ENCODE measurements at regions not wholly inside any gene's neighbourhood (a gene's known extent, or its start where the extent isn't known, plus 50 kb on each side); places are given as distances from the start of the nearest gene placed in this dataset.
"Not testable (repeated sequence)": the region's sequence is repeated elsewhere in the genome, so short reads cannot be mapped to it uniquely, and the experiment has no call there.

DNA sequence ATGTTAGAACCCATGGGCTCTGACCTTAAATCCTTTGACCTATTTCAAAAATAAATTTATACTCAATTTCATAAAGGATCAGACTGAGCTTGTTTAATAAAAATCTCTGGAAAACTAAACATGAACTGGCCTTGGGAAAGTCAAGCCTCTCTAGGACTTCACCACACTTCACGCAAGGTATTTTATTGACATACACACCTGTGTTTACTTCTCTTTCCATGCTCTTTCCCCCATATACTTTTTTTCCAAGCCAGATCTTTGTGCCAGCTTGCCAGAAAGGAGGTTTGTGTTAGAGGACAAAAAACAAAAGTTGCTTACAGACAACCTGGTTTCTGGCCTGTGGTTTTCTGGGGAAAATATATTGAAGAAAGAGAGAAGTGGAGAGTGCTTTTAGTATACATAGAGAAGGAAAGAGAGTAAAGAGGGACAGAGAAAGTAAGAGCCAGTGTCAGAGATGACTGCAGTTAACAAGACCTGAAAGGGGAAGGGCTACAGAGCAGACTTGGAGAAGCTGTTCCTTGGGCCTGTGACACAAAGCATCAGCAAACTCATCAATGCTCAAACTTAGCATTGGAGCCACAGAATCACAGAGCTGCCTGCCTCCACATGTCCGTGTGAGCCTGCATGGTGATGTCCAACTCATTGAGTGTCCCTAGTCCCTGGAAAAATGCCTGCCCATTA lies 77.3 kb upstream of the TMTC2 start:
- ATAC-seq (ENCODE audit: low read depth) (no peak), DNase-seq (ENCODE audit: low spot score) (no peak)
- H3K27me3 ChIP-seq (ENCODE audit: insufficient read depth, poor library complexity, severe bottlenecking), result no peaks in the 10 kb centered on the region
- no peak for TF ChIP-seq CTCF (IDR thresholded peaks at IDR 0.05; ENCODE audit: poor library complexity, severe bottlenecking)
- H3K36me3 ChIP-seq (ENCODE audit: low read depth), result no peaks in the 10 kb centered on the region
- H3K4me1 ChIP-seq (ENCODE audit: insufficient read depth, poor library complexity, severe bottlenecking), result no peaks in the 10 kb centered on the region
- H3K27ac ChIP-seq (ENCODE audit: poor library complexity, severe bottlenecking), result no peak overlapping the region
- no peaks in the 10 kb centered on the region for H3K9me3 ChIP-seq (ENCODE audit: severe bottlenecking)
- H3K4me3 ChIP-seq (ENCODE audit: severe bottlenecking), result no peak overlapping the region

DNA sequence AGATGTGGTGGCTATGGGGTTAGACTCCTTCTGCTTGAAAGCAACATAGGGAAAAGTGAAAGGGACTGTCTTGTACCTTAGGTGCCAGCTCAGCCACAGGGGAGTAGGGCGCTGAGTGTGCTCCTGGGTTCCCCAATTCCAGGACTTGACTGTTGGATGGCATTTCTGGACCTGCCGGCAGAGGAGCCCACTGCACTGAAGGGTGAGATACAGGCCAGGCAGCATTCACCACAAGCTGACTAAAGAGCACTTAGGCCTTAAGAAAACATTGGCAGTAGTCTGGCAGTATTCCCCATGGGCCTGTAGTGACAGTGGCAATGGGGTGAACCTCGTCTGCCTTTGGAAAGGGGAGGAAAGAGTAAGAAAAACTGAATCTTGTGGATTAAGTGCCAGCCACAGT lies 67.1 kb upstream of the TMTC2 start:
- H3K9me3 ChIP-seq (ENCODE audit: severe bottlenecking), result no peaks in the 10 kb centered on the region
- no peaks in the 10 kb centered on the region for H3K4me1 ChIP-seq (ENCODE audit: insufficient read depth, poor library complexity, severe bottlenecking)
- no peak overlapping the region for H3K27ac ChIP-seq (ENCODE audit: poor library complexity, severe bottlenecking)
- no peak for TF ChIP-seq CTCF (IDR thresholded peaks at IDR 0.05; ENCODE audit: poor library complexity, severe bottlenecking)
- no peaks in the 10 kb centered on the region for H3K36me3 ChIP-seq (ENCODE audit: low read depth)
- no peak for ATAC-seq (ENCODE audit: low read depth)
- H3K27me3 ChIP-seq (ENCODE audit: insufficient read depth, poor library complexity, severe bottlenecking), result no peaks in the 10 kb centered on the region
- DNase-seq (ENCODE audit: low spot score), result no peak
- no peak overlapping the region for H3K4me3 ChIP-seq (ENCODE audit: severe bottlenecking)

DNA sequence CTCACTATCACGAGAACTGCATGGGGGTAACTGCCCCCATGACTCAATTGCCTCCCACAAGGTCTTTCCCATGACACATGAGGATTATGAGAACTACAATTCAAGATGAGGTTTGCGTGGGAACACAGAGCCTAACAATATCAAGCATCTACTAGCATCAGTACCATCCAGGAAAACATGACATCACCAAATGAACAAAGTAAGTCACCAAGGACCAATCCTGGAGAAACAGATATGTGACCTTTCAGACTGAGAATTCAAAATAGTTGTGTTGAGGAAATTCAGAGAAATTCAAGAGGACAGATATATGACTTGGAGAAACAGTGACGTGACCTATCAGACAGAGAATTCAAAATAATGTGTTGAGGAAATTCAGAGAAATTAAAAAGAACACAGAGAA lies 65.8 kb upstream of the TMTC2 start:
- H3K27ac ChIP-seq (ENCODE audit: poor library complexity, severe bottlenecking), result no peak overlapping the region
- no peaks in the 10 kb centered on the region for H3K4me1 ChIP-seq (ENCODE audit: insufficient read depth, poor library complexity, severe bottlenecking)
- no peak for ATAC-seq (ENCODE audit: low read depth)
- no peaks in the 10 kb centered on the region for H3K9me3 ChIP-seq (ENCODE audit: severe bottlenecking)
- H3K4me3 ChIP-seq (ENCODE audit: severe bottlenecking), result no peak overlapping the region
- no peak for TF ChIP-seq CTCF (IDR thresholded peaks at IDR 0.05; ENCODE audit: poor library complexity, severe bottlenecking)
- no peak for DNase-seq (ENCODE audit: low spot score)
- H3K36me3 ChIP-seq (ENCODE audit: low read depth), result no peaks in the 10 kb centered on the region
- H3K27me3 ChIP-seq (ENCODE audit: insufficient read depth, poor library complexity, severe bottlenecking), result no peaks in the 10 kb centered on the region

GRCh38 chr12:82625523-82625922 lies 61.2 kb upstream of the TMTC2 start:
- ATAC-seq (ENCODE audit: low read depth), result no peak
- no peaks in the 10 kb centered on the region for H3K9me3 ChIP-seq (ENCODE audit: severe bottlenecking)
- no peaks in the 10 kb centered on the region for H3K27me3 ChIP-seq (ENCODE audit: insufficient read depth, poor library complexity, severe bottlenecking)
- no peak for DNase-seq (ENCODE audit: low spot score)
- no peak overlapping the region for H3K4me3 ChIP-seq (ENCODE audit: severe bottlenecking)
- no peaks in the 10 kb centered on the region for H3K4me1 ChIP-seq (ENCODE audit: insufficient read depth, poor library complexity, severe bottlenecking)
- H3K36me3 ChIP-seq (ENCODE audit: low read depth), result no peaks in the 10 kb centered on the region
- H3K27ac ChIP-seq (ENCODE audit: poor library complexity, severe bottlenecking), result no peak overlapping the region
- TF ChIP-seq CTCF (IDR thresholded peaks at IDR 0.05; ENCODE audit: poor library complexity, severe bottlenecking), result no peak

- no peaks in the 10 kb centered on the region for H3K4me1 ChIP-seq (ENCODE audit: insufficient read depth, poor library complexity, severe bottlenecking)
- no peaks in the 10 kb centered on the region for H3K27me3 ChIP-seq (ENCODE audit: insufficient read depth, poor library complexity, severe bottlenecking)
- ATAC-seq (ENCODE audit: low read depth) (peak; percentile 66; the same call in 2 of the 3 replicates), DNase-seq (ENCODE audit: low spot score) (no peak)
- no peak overlapping the region for H3K4me3 ChIP-seq (ENCODE audit: severe bottlenecking)
- TF ChIP-seq CTCF (IDR thresholded peaks at IDR 0.05; ENCODE audit: poor library complexity, severe bottlenecking), result peak; percentile 68
- H3K9me3 ChIP-seq (ENCODE audit: severe bottlenecking), result no peaks in the 10 kb centered on the region
- no peak overlapping the region for H3K27ac ChIP-seq (ENCODE audit: poor library complexity, severe bottlenecking)
- no peaks in the 10 kb centered on the region for H3K36me3 ChIP-seq (ENCODE audit: low read depth)
Observed at GRCh38 chr12:82627799-82628198, 58.9 kb upstream of the TMTC2 start.

- not testable (repeated sequence) for H3K9me3 ChIP-seq (ENCODE audit: severe bottlenecking); H3K4me3 ChIP-seq (ENCODE audit: severe bottlenecking); H3K36me3 ChIP-seq (ENCODE audit: low read depth); H3K27me3 ChIP-seq (ENCODE audit: insufficient read depth, poor library complexity, severe bottlenecking); H3K4me1 ChIP-seq (ENCODE audit: insufficient read depth, poor library complexity, severe bottlenecking); ATAC-seq (ENCODE audit: low read depth); DNase-seq (ENCODE audit: low spot score); H3K27ac ChIP-seq (ENCODE audit: poor library complexity, severe bottlenecking)
Observed at GRCh38 chr12:82634495-82635258, 52.0 kb upstream of the TMTC2 start.
